CD4-positive, CD25-positive, alpha-beta regulatory T cell (primary cell): ENCODE measurements at regions not wholly inside any gene's neighbourhood (a gene's known extent, or its start where the extent isn't known, plus 50 kb on each side); places are given as distances from the start of the nearest gene placed in this dataset.

Experiments used
- ATAC-seq, 2 donors: fragments of 150-1000 bp; cut with Tn5 transposase; one replicate each; pipeline ENCODE4 v1.10.0; 2021; ENCODE audit warnings: low read depth in 2 of 2, moderate number of reproducible peaks in 2 of 2, moderate library complexity in 1 of 2
- DNase-seq, 3 donors: peaks; one replicate each; pipeline versions ENCODE4 v3.0.0 to v3.0.0-alpha.2; 2012 to 2022; ENCODE audit warnings: mixed read lengths in 1 of 3
- H3K27ac ChIP-seq: one replicate; pipeline ENCODE4 v1.7.0; 2013; ENCODE audit warnings: mild to moderate bottlenecking, low read length; ENCODE audit not compliant: insufficient read depth, poor library complexity, severe bottlenecking
- H3K27me3 ChIP-seq: one replicate; pipeline ENCODE4 v1.7.0; 2013; ENCODE audit warnings: low read length; ENCODE audit not compliant: control insufficient read depth, insufficient read depth
- H3K36me3 ChIP-seq: one replicate; pipeline ENCODE4 v1.7.0; 2013; ENCODE audit warnings: mild to moderate bottlenecking, low read length, moderate library complexity; ENCODE audit not compliant: control insufficient read depth, insufficient read depth
- H3K4me1 ChIP-seq: 2 replicates; pipeline ENCODE4 v1.7.0; 2013; ENCODE audit warnings: mild to moderate bottlenecking, low read length; ENCODE audit not compliant: insufficient read depth, control insufficient read depth, poor library complexity, severe bottlenecking
- H3K4me3 ChIP-seq: one replicate; pipeline ENCODE4 v1.7.0; 2013; ENCODE audit warnings: low read depth, mild to moderate bottlenecking, low read length, moderate library complexity
- H3K9me3 ChIP-seq, 2 experiments: 1 replicate in 1 of 2; 2 replicates in 1 of 2; pipeline ENCODE4 v1.7.0; 2013; ENCODE audit warnings: low read length in 2 of 2, mild to moderate bottlenecking in 1 of 2, moderate library complexity in 1 of 2; ENCODE audit not compliant: control insufficient read depth in 2 of 2
- H3K27ac Mint-ChIP-seq, 3 donors: one replicate each; pipeline ENCODE4 v1.8.0; 2020 to 2022; ENCODE audit warnings: mild to moderate bottlenecking in 3 of 3, mixed read lengths in 3 of 3, moderate library complexity in 2 of 3
- H3K27me3 Mint-ChIP-seq: one replicate; pipeline ENCODE4 v1.8.0; 2022; ENCODE audit warnings: mild to moderate bottlenecking, mixed read lengths
- H3K36me3 Mint-ChIP-seq: one replicate; pipeline ENCODE4 v1.8.0; 2020; ENCODE audit warnings: mixed read lengths
- H3K4me1 Mint-ChIP-seq, 4 donors: one replicate each; pipeline ENCODE4 v1.8.0; 2020 to 2022; ENCODE audit warnings: mixed read lengths in 4 of 4, mild to moderate bottlenecking in 1 of 4
- H3K4me3 Mint-ChIP-seq, 4 donors: one replicate each; pipeline ENCODE4 v1.8.0; 2020 to 2022; ENCODE audit warnings: mild to moderate bottlenecking in 4 of 4, mixed read lengths in 4 of 4, moderate library complexity in 3 of 4
- H3K9me3 Mint-ChIP-seq, 7 donors: one replicate each; pipeline ENCODE4 v1.8.0; 2020 to 2022; ENCODE audit warnings: mixed read lengths in 7 of 7, mild to moderate bottlenecking in 3 of 7, moderate library complexity in 2 of 7

DNA sequence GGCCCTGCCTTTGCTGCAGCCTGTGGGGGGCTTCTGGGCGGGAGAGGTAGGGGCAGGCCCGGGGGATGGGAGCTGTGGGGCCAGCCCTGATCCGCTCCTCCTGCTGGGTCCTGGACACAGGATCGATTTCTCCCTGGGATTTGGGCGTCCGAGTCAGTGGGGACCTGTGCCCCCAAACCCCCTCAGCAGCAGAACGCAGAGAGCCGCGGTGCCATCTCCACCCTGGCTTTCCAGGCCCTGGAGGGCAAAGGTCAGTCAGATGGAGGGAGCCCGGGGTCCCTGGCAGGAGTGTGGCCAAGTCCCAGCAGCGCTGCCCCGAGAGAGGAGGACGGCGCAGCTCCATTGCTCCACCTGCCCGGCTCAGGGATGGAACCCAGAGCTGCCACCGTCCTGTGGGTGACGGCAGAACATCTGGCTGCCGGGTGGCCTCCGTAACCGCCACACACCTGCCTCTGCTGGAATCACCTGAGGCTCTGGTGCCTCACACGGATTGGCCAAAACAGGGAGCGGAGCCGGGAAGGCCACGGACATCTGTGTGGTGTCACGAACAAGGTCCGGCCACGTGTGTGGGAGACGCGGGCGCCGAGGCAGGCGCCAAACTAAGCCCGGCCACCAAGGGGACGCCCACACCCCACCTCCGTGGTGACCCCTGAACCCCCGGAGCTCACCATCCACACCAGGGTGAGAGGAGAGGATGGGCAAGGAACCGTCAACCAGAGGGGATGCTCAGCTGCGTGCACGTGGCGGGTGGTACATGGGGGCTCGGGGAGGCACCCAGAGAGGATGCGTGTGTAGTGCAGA lies 80.3 kb upstream of the FBRSL1 start:
- peaks cover 4% of the 10 kb centered on the region for H3K27me3 Mint-ChIP-seq
- no peak overlapping the region for H3K27ac ChIP-seq
- no peaks in the 10 kb centered on the region for H3K9me3 Mint-ChIP-seq
- H3K36me3 ChIP-seq, result no peaks in the 10 kb centered on the region
- no peaks in the 10 kb centered on the region for H3K27me3 ChIP-seq
- H3K4me3 Mint-ChIP-seq, result no peak overlapping the region
- H3K36me3 Mint-ChIP-seq, result no peaks in the 10 kb centered on the region
- H3K4me1 ChIP-seq, result peaks cover 5% of the 10 kb centered on the region
- DNase-seq (no peak), ATAC-seq (no peak)
- H3K4me1 Mint-ChIP-seq, result peaks cover 0 to under 1% (median 0%) of the 10 kb centered on the region in 4 donors
- no peaks in the 10 kb centered on the region for H3K9me3 ChIP-seq
- no peak overlapping the region for H3K4me3 ChIP-seq
- no peak overlapping the region for H3K27ac Mint-ChIP-seq

DNA sequence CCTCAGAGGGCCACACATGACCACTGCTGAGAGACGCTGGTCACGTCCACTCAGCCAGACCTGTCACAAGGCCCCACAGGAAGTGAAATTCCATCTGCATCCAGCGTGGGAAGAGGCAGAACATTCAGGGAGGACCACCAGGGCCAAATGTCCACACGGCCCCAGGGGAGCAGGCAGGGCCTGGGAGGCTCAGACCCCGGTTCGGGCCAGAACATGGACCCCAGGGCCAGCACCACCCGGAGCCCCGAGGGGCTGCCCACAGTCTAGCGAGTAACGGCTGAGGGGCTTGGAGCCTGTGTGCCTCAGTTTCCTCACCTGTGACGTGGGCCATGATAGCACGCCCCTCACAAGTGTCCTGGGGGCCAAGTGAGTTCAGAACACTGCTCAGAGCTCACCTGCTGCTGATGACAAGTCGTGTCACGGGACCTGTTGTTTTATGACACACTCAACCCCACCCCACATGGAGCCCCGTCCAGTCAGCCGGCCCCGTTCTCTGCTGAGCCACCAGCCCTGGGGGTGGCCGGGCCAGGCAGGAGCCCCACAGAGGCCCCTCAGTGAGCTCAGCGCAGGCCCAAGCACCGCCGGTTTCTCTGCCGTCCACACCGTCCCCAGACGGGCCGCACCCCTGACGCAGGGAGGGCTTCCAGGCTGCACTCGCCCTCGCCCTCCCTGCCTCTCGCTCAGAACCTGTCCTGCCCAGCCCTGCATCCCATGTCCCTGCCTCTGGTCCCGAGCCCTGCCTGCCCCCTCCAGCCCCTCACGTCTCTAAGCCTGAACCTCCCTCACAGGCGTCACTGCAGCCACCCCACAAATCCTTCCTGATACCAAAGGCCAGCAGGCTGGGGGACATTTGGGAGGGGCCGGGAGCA lies 79.5 kb upstream of the GALNT9 start:
- no peak for DNase-seq
- Mint-ChIP-seq H3K27me3 (peaks cover 4% of the 10 kb centered on the region), H3K9me3 (no peaks in the 10 kb centered on the region), H3K27ac (no peak overlapping the region), H3K4me1 (no peaks in the 10 kb centered on the region), H3K4me3 (no peak overlapping the region), H3K36me3 (no peaks in the 10 kb centered on the region)
- no peak overlapping the region for H3K4me3 ChIP-seq
- no peaks in the 10 kb centered on the region for H3K27me3 ChIP-seq
- no peak for ATAC-seq
- no peaks in the 10 kb centered on the region for H3K4me1 ChIP-seq
- H3K36me3 ChIP-seq, result no peaks in the 10 kb centered on the region
- H3K9me3 ChIP-seq, result no peaks in the 10 kb centered on the region
- H3K27ac ChIP-seq, result no peak overlapping the region

DNA sequence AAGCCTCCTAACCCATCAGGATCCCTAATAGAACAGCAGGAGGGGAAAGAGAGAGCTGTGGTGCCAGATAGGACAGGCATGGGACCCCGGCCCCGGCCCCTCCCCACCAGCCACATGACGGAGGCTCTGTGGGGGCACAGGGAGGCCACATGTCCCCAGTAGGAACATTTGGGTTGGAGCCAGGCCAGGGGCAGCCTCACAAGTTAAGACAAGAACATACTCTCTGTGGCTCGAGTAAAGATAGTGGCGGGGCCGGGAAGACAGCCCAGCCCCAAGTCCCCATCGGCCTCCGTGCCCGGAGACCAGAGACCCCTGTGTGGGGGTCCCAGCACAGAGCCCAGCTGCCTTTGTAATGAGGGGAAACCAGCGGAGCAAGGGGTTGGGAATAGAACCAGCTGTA lies 78.6 kb upstream of the GALNT9 start:
- no peaks in the 10 kb centered on the region for H3K9me3 ChIP-seq
- Mint-ChIP-seq H3K9me3 (no peaks in the 10 kb centered on the region), H3K36me3 (no peaks in the 10 kb centered on the region), H3K4me1 (no peaks in the 10 kb centered on the region), H3K4me3 (no peak overlapping the region), H3K27ac (no peak overlapping the region), H3K27me3 (peaks cover 7% of the 10 kb centered on the region)
- H3K27me3 ChIP-seq, result no peaks in the 10 kb centered on the region
- DNase-seq, result no peak
- no peaks in the 10 kb centered on the region for H3K36me3 ChIP-seq
- no peak overlapping the region for H3K4me3 ChIP-seq
- no peak overlapping the region for H3K27ac ChIP-seq
- H3K4me1 ChIP-seq, result no peaks in the 10 kb centered on the region
- no peak for ATAC-seq

DNA sequence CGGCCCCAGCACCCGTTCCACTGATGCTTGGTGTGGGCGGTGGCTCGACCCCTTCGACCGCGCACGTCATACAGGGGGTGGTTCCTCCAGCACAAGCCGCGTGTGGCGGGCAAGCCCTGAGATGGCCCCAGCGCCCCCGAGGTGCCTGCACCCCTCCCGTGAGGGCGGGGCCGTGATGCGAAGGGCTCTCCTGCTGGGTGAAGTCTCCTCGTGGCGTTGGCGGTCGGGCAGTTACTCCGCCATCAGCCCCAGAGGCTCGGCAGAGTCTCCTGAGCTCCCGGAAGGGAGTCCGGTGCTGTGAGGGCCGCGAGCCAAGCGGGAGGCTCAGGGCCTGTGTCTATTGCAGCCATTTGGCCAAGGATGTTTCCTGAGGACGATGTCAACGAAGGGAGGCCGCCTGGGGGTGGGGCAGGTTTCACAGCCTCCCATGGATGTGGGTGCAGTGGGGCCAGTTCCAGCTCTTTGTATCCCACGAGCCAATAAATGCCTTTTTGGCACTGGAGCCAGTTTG lies 78.1 kb upstream of the GALNT9 start:
- H3K4me3 Mint-ChIP-seq, result no peak overlapping the region
- H3K27me3 Mint-ChIP-seq, result peaks cover 11% of the 10 kb centered on the region
- Histone ChIP-seq H3K4me1 (no peaks in the 10 kb centered on the region), H3K4me3 (no peak overlapping the region), H3K36me3 (no peaks in the 10 kb centered on the region), H3K9me3 (no peaks in the 10 kb centered on the region), H3K27me3 (no peaks in the 10 kb centered on the region), H3K27ac (no peak overlapping the region)
- ATAC-seq (no peak), DNase-seq (no peak)
- no peaks in the 10 kb centered on the region for H3K9me3 Mint-ChIP-seq
- H3K27ac Mint-ChIP-seq, result no peak overlapping the region
- no peaks in the 10 kb centered on the region for H3K36me3 Mint-ChIP-seq
- H3K4me1 Mint-ChIP-seq, result no peaks in the 10 kb centered on the region

DNA sequence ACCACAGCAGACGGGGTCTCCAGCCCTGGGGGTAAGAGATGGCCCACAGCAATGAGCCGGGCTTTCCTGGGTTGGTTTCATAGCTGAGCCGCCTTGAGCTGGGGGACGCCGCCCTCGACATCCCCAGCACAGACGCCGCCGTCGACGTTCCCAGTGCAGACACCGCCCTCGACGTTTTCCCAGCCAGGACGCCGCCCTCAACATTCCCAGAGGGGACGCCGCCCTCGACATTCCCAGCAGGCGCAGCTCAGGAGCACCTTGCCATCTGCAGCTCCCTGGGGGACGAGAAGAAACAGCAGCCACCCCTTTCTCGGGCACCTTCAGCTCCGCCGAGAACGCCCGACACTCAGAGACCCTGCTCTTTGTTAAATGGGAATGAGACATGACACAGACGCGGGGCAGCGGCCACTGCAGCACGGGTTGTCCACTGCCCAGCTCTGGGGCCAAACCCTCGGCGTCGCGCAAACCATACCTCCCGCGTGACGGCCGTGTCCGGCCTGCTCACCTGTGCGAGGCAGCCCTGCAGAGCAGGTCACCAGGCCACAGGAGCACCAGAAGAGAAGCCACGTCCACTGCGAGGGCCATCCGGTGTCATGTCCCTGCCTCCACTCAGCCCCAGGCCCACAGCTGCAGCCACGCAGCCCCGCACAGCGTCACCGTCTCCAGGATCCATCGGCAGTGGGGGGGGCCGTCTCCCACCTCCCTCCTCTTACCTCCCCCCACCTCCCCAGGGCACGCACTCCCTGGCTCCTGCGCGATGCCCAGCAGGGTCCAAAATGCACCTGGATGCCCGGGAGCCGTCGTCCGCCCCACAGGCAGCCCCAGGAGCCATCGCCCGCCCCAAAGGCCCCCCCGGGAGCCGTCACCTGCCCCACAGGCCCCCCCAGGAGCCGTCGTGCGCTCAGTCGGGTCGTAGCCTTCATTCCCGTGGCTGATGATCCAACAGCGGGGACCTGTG lies 77.4 kb upstream of the GALNT9 start:
- DNase-seq, result no peak
- H3K9me3 ChIP-seq, result no peaks in the 10 kb centered on the region
- peaks cover 11% of the 10 kb centered on the region for H3K27me3 Mint-ChIP-seq

DNA sequence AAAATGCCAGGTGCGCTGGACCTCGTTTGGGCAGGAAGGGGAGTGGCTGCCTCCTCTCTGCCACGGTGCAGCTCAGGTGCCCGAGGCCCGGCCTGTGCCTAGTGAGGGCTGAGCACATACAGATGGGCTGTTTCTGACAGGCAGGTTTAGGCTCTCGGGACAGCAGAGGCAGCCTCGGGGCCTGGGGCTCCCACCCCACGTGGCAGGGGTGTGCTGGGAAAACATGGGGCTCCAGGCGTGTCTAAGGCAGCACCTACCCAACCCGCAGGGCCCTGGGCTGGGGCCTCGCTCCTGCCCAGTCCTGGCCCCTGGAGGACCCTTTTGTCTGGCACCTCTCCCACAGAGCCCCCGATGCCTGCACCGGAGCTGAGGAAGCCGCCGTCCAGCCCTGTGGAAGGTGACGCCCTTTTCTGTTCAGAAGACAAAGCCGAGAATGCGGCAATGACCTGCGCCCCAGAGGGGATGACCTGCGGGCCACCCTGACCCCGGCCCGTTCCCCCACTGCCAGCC lies 76.4 kb upstream of the GALNT9 start:
- no peaks in the 10 kb centered on the region for H3K9me3 ChIP-seq
- ATAC-seq (no peak), DNase-seq (no peak)
- Mint-ChIP-seq H3K4me1 (no peaks in the 10 kb centered on the region), H3K27me3 (peaks cover 11% of the 10 kb centered on the region), H3K36me3 (no peaks in the 10 kb centered on the region), H3K9me3 (no peaks in the 10 kb centered on the region), H3K4me3 (no peak overlapping the region), H3K27ac (no peak overlapping the region)
- no peak overlapping the region for H3K27ac ChIP-seq
- H3K4me1 ChIP-seq, result no peaks in the 10 kb centered on the region
- H3K4me3 ChIP-seq, result no peak overlapping the region
- no peaks in the 10 kb centered on the region for H3K27me3 ChIP-seq
- H3K36me3 ChIP-seq, result no peaks in the 10 kb centered on the region

More for the DNA sequence above, 77.4 kb upstream of the GALNT9 start:
- H3K27ac ChIP-seq, result no peak overlapping the region
- H3K27me3 ChIP-seq, result no peaks in the 10 kb centered on the region
- Mint-ChIP-seq H3K4me3 (no peak overlapping the region), H3K4me1 (no peaks in the 10 kb centered on the region), H3K9me3 (no peaks in the 10 kb centered on the region), H3K36me3 (no peaks in the 10 kb centered on the region), H3K27ac (no peak overlapping the region)
- no peaks in the 10 kb centered on the region for H3K36me3 ChIP-seq
- no peak for ATAC-seq
- H3K4me1 ChIP-seq, result no peaks in the 10 kb centered on the region
- H3K4me3 ChIP-seq, result no peak overlapping the region
